Skin epidermis (tissue), 12 donors: ENCODE measurements at regions not wholly inside any gene's neighbourhood (a gene's known extent, or its start where the extent isn't known, plus 50 kb on each side); places are given as distances from the start of the nearest gene placed in this dataset.

Experiments
- H3K27ac ChIP-seq, 21 experiments: fragments of 200-600 bp; sonication (generic) in 11 of 21; one replicate each; pipeline ENCODE4 v1.5.0; 2020; ENCODE audit warnings: mild to moderate bottlenecking in 3 of 21, inconsistent platforms in 2 of 21, moderate library complexity in 2 of 21
- H3K4me3 ChIP-seq, 7 experiments: fragments of 200-600 bp; sonication (generic) in 2 of 7; one replicate each; pipeline ENCODE4 v1.5.0; 2020; ENCODE audit warnings: inconsistent platforms in 2 of 7, mild to moderate bottlenecking in 2 of 7, moderate library complexity in 1 of 7

- peak overlapping the region in 14 of 21 experiments; percentile 14 to 72 (median 36) for H3K27ac ChIP-seq
- H3K4me3 ChIP-seq, result peak overlapping the region; percentile 28 to 60 (median 39)
Observed at GRCh38 chr13:23979361-23980159, 82.3 kb upstream of the C1QTNF9B start.

- H3K4me3 ChIP-seq, result peak overlapping the region; percentile 28 to 60 (median 39)
- peak overlapping the region in 8 of 21 experiments; percentile 14 to 61 (median 46) for H3K27ac ChIP-seq
Observed at GRCh38 chr13:23980160-23980551, 82.9 kb upstream of the C1QTNF9B start.

GRCh38 chr13:23983671-23984070 lies 86.4 kb upstream of the C1QTNF9B start:
- peak overlapping the region in 1 of 21 experiments; percentile 52 for H3K27ac ChIP-seq

GRCh38 chr13:23984546-23984945 lies 87.2 kb upstream of the C1QTNF9B start:
- Histone ChIP-seq H3K27ac (peak overlapping the region in 1 of 21 experiments; percentile 66), H3K4me3 (no peak overlapping the region)

More at GRCh38 chr13:23983671-23984070, 86.4 kb upstream of the C1QTNF9B start:
- no peak overlapping the region for H3K4me3 ChIP-seq

- peak overlapping the region in 1 of 21 experiments; percentile 66 for H3K27ac ChIP-seq
- H3K4me3 ChIP-seq, result no peak overlapping the region
Observed at GRCh38 chr13:23985060-23985459, 87.8 kb upstream of the C1QTNF9B start.

GRCh38 chr13:23985839-23986238 lies 88.5 kb upstream of the C1QTNF9B start:
- no peak overlapping the region for H3K27ac ChIP-seq

GRCh38 chr13:23986619-23987018 lies 89.3 kb upstream of the C1QTNF9B start:
- no peak overlapping the region for H3K4me3 ChIP-seq
- H3K27ac ChIP-seq, result peak overlapping the region in 1 of 21 experiments; percentile 32

More at GRCh38 chr13:23985839-23986238, 88.5 kb upstream of the C1QTNF9B start:
- H3K4me3 ChIP-seq, result no peak overlapping the region

- Histone ChIP-seq H3K27ac (peak overlapping the region in 1 of 21 experiments; percentile 31), H3K4me3 (no peak overlapping the region)
Observed at GRCh38 chr13:23987331-23987894, 90.1 kb upstream of the C1QTNF9B start.

GRCh38 chr13:23988546-23989122 lies 91.3 kb upstream of the C1QTNF9B start:
- H3K27ac ChIP-seq, result no peak overlapping the region

GRCh38 chr13:23990455-23990854 lies 93.2 kb upstream of the C1QTNF9B start:
- Histone ChIP-seq H3K4me3 (no peak overlapping the region), H3K27ac (no peak overlapping the region)

More at GRCh38 chr13:23988546-23989122, 91.3 kb upstream of the C1QTNF9B start:
- H3K4me3 ChIP-seq, result no peak overlapping the region

- Histone ChIP-seq H3K27ac (no peak overlapping the region), H3K4me3 (no peak overlapping the region)
Observed at GRCh38 chr13:23991119-23991518, 93.8 kb upstream of the C1QTNF9B start.

- Histone ChIP-seq H3K4me3 (no peak overlapping the region), H3K27ac (no peak overlapping the region)
Observed at GRCh38 chr13:23992781-23993679, 95.7 kb upstream of the C1QTNF9B start.

- no peak overlapping the region for H3K27ac ChIP-seq
- no peak overlapping the region for H3K4me3 ChIP-seq
Observed at GRCh38 chr13:23993680-23993985, 96.3 kb upstream of the C1QTNF9B start.

- Histone ChIP-seq H3K4me3 (no peak overlapping the region), H3K27ac (no peak overlapping the region)
Observed at GRCh38 chr13:23995283-23996073, 98.2 kb upstream of the C1QTNF9B start.

GRCh38 chr13:23996456-23996855 lies 99.2 kb upstream of the C1QTNF9B start:
- H3K4me3 ChIP-seq, result no peak overlapping the region
- H3K27ac ChIP-seq, result no peak overlapping the region

- H3K4me3 ChIP-seq, result no peak overlapping the region
Observed at GRCh38 chr13:23999424-23999823, 102.1 kb upstream of the C1QTNF9B start.

GRCh38 chr13:24002206-24002815 lies 105.0 kb upstream of the C1QTNF9B start:
- Histone ChIP-seq H3K4me3 (no peak overlapping the region), H3K27ac (no peak overlapping the region)

More at GRCh38 chr13:23999424-23999823, 102.1 kb upstream of the C1QTNF9B start:
- H3K27ac ChIP-seq, result no peak overlapping the region

- H3K4me3 ChIP-seq, result no peak overlapping the region
- H3K27ac ChIP-seq, result no peak overlapping the region
Observed at GRCh38 chr13:24004142-24004899, 107.0 kb upstream of the C1QTNF9B start.
